ENCODE measurements at regions not wholly inside any gene's neighbourhood (a gene's known extent, or its start where the extent isn't known, plus 50 kb on each side); places are given as distances from the start of the nearest gene placed in this dataset.
A peak's percentile ranks its signal among the peaks of the same experiment; 100 is the strongest.

GRCh38 chr7:38107486-38107893 is 70.6 kb upstream of the STARD3NL start:
- TF ChIP-seq RAD21 (IDR thresholded peaks at IDR 0.05; ENCODE audit: low read depth) = peak; percentile 82
- TF ChIP-seq USF1 (IDR thresholded peaks at IDR 0.05) = no peak
- no peak for TF ChIP-seq CEBPB (IDR thresholded peaks at IDR 0.05)

GRCh38 chr7:38112075-38112474 is 66.0 kb upstream of the STARD3NL start:
- TF ChIP-seq CEBPB (IDR thresholded peaks at IDR 0.05) (no peak), TCF12 (IDR thresholded peaks at IDR 0.05; ENCODE audit: low read depth) (no peak), EGR1 (IDR thresholded peaks at IDR 0.05) (no peak), YY1 (IDR thresholded peaks at IDR 0.05; ENCODE audit: low read depth) (no peak), USF1 (IDR thresholded peaks at IDR 0.05) (no peak), TAF1 (IDR thresholded peaks at IDR 0.05; ENCODE audit: low read depth) (no peak), EP300 (IDR thresholded peaks at IDR 0.05; ENCODE audit: borderline replicate concordance) (no peak), ZBTB7A (IDR thresholded peaks at IDR 0.05; ENCODE audit: low read depth) (no peak), CREB1 (IDR thresholded peaks at IDR 0.05; ENCODE audit: low read depth) (no peak), NFIC (IDR thresholded peaks at IDR 0.05) (no peak), TEAD4 (IDR thresholded peaks at IDR 0.05) (no peak), MAX (IDR thresholded peaks at IDR 0.05) (no peak), FOXM1 (IDR thresholded peaks at IDR 0.05; ENCODE audit: borderline replicate concordance, low read depth) (no peak), RAD21 (IDR thresholded peaks at IDR 0.05; ENCODE audit: low read depth) (no peak), REST (IDR thresholded peaks at IDR 0.05; ENCODE audit: low read depth) (no peak)

GRCh38 chr7:38120076-38120475 is 58.0 kb upstream of the STARD3NL start:
- TF ChIP-seq TCF12 (IDR thresholded peaks at IDR 0.05; ENCODE audit: low read depth) (no peak), ZBTB7A (IDR thresholded peaks at IDR 0.05; ENCODE audit: low read depth) (no peak), CEBPB (IDR thresholded peaks at IDR 0.05) (no peak), NFIC (IDR thresholded peaks at IDR 0.05) (no peak)

- no peak for TF ChIP-seq USF1 (IDR thresholded peaks at IDR 0.05)
- no peak for TF ChIP-seq TAF1 (IDR thresholded peaks at IDR 0.05; ENCODE audit: low read depth)
- TF ChIP-seq REST (IDR thresholded peaks at IDR 0.05; ENCODE audit: low read depth) = no peak
- TF ChIP-seq CREB1 (IDR thresholded peaks at IDR 0.05; ENCODE audit: low read depth) = no peak
- TF ChIP-seq NFIC (IDR thresholded peaks at IDR 0.05) = no peak
- no peak for TF ChIP-seq CEBPB (IDR thresholded peaks at IDR 0.05)
- no peak for TF ChIP-seq EGR1 (IDR thresholded peaks at IDR 0.05)
- TF ChIP-seq MAX (IDR thresholded peaks at IDR 0.05) = no peak
- TF ChIP-seq EP300 (IDR thresholded peaks at IDR 0.05; ENCODE audit: borderline replicate concordance) = no peak
- no peak for TF ChIP-seq ZBTB7A (IDR thresholded peaks at IDR 0.05; ENCODE audit: low read depth)
- no peak for TF ChIP-seq TCF12 (IDR thresholded peaks at IDR 0.05; ENCODE audit: low read depth)
These were observed 55.5 kb upstream of the STARD3NL start for GRCh38 chr7:38122501-38122900.

- TF ChIP-seq YY1 (IDR thresholded peaks at IDR 0.05; ENCODE audit: low read depth) (no peak), TEAD4 (IDR thresholded peaks at IDR 0.05) (no peak), MAX (IDR thresholded peaks at IDR 0.05) (no peak), TAF1 (IDR thresholded peaks at IDR 0.05; ENCODE audit: low read depth) (no peak), TCF12 (IDR thresholded peaks at IDR 0.05; ENCODE audit: low read depth) (no peak), EP300 (IDR thresholded peaks at IDR 0.05; ENCODE audit: borderline replicate concordance) (no peak), USF1 (IDR thresholded peaks at IDR 0.05) (no peak), ZBTB7A (IDR thresholded peaks at IDR 0.05; ENCODE audit: low read depth) (no peak), FOXM1 (IDR thresholded peaks at IDR 0.05; ENCODE audit: borderline replicate concordance, low read depth) (no peak), EGR1 (IDR thresholded peaks at IDR 0.05) (no peak), NFIC (IDR thresholded peaks at IDR 0.05) (no peak), REST (IDR thresholded peaks at IDR 0.05; ENCODE audit: low read depth) (no peak), CEBPB (IDR thresholded peaks at IDR 0.05) (no peak), CREB1 (IDR thresholded peaks at IDR 0.05; ENCODE audit: low read depth) (no peak)
These were observed 54.6 kb upstream of the STARD3NL start for GRCh38 chr7:38123494-38123893.
